SK-N-SH treated with all-trans-retinoic acid at 6 μM for 48 hours (cell line): ENCODE measurements at regions not wholly inside any gene's neighbourhood (a gene's known extent, or its start where the extent isn't known, plus 50 kb on each side); places are given as distances from the start of the nearest gene placed in this dataset.

ENCODE experiments used
- ISL1 ChIP-seq: fragments of 250-450 bp; sonication (Bioruptor Pico); IDR thresholded peaks from 2 replicates; pipeline ENCODE4 v2.1.2; 2022; ENCODE audit warnings: mild to moderate bottlenecking, moderate library complexity
- RARB ChIP-seq: fragments of 250-450 bp; sonication (Bioruptor Pico); IDR thresholded peaks from 2 replicates; pipeline ENCODE4 v1.8.0; 2021; ENCODE audit warnings: mild to moderate bottlenecking, moderate library complexity
- ZFP30 ChIP-seq: fragments of 450-650 bp; formaldehyde crosslinking; IDR thresholded peaks from 2 replicates; pipeline ENCODE4 v1.5.0; 2022; ENCODE audit warnings: mild to moderate bottlenecking, moderate library complexity
- TF ChIP-seq, protein P1 (sequence below): fragments of 250-450 bp; sonication (Bioruptor Pico); IDR thresholded peaks from 2 replicates; pipeline ENCODE4 v1.5.1; 2020; ENCODE audit warnings: low read depth, mild to moderate bottlenecking, moderate library complexity

GRCh38 chr6:84329077-84329476 lies 101.6 kb upstream of the CEP162 start:
- TF ChIP-seq ISL1 (CRISPR knock-in tag) (no peak), ZFP30 (CRISPR knock-in tag) (no peak), RARB (CRISPR knock-in tag) (no peak)
- TF ChIP-seq, protein P1, sequence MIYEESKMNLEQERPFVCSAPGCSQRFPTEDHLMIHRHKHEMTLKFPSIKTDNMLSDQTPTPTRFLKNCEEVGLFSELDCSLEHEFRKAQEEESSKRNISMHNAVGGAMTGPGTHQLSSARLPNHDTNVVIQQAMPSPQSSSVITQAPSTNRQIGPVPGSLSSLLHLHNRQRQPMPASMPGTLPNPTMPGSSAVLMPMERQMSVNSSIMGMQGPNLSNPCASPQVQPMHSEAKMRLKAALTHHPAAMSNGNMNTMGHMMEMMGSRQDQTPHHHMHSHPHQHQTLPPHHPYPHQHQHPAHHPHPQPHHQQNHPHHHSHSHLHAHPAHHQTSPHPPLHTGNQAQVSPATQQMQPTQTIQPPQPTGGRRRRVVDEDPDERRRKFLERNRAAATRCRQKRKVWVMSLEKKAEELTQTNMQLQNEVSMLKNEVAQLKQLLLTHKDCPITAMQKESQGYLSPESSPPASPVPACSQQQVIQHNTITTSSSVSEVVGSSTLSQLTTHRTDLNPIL (CRISPR knock-in tag) = no peak
